Esophagus muscularis mucosa (tissue), 4 donors: ENCODE measurements at regions not wholly inside any gene's neighbourhood (a gene's known extent, or its start where the extent isn't known, plus 50 kb on each side); places are given as distances from the start of the nearest gene placed in this dataset.
A peak's percentile ranks its signal among the peaks of the same experiment; 100 is the strongest.

Experiments used
- EP300 ChIP-seq: sonication (generic); formaldehyde crosslinking; IDR thresholded peaks from one replicate; pipeline ENCODE4 v1.6.1; 2017; ENCODE audit warnings: antibody characterized with exemption
- POLR2A ChIP-seq: fragments of 450-650 bp; IDR thresholded peaks from one replicate; pipeline ENCODE4 v1.6.1; 2017; ENCODE audit warnings: antibody characterized with exemption, moderate library complexity, mild to moderate bottlenecking, low read depth
- POLR2AphosphoS5 ChIP-seq, 2 donors: sonication (generic); formaldehyde crosslinking; IDR thresholded peaks; one replicate each; pipeline ENCODE4 v1.6.1; 2017; ENCODE audit warnings: antibody characterized with exemption in 2 of 2
- TF ChIP-seq, protein P1 (sequence below), 3 experiments: fragments of 200-600 bp in 2 of 3; fragments of 450-650 bp in 1 of 3; sonication (generic) in 2 of 3; IDR thresholded peaks; one replicate each; pipeline ENCODE4 v1.5.1; 2017 to 2019; ENCODE audit warnings: antibody characterized with exemption in 3 of 3, mild to moderate bottlenecking in 2 of 3, moderate library complexity in 1 of 3

DNA sequence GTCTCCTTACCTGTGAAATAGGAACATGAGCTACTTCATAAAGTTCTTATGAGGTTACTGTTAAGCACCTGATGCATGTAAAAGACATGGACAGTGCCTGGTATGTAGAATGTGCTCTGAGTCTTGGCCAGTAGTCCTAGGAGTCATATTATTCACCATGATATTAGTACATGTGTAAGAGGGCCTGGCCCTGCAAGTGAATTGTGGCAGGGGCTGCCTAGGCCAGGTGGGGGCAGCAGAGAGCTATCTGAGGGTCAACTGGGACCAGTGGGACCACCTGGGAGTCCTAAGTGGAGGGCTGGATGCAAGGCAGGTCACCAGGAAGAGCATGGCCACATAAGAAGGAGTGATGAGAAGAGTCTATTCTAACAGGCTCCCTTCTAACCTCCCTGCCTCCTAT lies 529.5 kb downstream of the SOX6 start:
- TF ChIP-seq, protein P1, sequence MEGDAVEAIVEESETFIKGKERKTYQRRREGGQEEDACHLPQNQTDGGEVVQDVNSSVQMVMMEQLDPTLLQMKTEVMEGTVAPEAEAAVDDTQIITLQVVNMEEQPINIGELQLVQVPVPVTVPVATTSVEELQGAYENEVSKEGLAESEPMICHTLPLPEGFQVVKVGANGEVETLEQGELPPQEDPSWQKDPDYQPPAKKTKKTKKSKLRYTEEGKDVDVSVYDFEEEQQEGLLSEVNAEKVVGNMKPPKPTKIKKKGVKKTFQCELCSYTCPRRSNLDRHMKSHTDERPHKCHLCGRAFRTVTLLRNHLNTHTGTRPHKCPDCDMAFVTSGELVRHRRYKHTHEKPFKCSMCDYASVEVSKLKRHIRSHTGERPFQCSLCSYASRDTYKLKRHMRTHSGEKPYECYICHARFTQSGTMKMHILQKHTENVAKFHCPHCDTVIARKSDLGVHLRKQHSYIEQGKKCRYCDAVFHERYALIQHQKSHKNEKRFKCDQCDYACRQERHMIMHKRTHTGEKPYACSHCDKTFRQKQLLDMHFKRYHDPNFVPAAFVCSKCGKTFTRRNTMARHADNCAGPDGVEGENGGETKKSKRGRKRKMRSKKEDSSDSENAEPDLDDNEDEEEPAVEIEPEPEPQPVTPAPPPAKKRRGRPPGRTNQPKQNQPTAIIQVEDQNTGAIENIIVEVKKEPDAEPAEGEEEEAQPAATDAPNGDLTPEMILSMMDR (IDR thresholded peaks at IDR 0.05) = peak in 2 of 3 experiments; percentile 31 to 48
- TF ChIP-seq POLR2AphosphoS5 (IDR thresholded peaks at IDR 0.05) = no peak
- no peak for TF ChIP-seq POLR2A
- no peak for TF ChIP-seq EP300
